Transverse colon (tissue), 4 donors: ENCODE measurements at regions not wholly inside any gene's neighbourhood (a gene's known extent, or its start where the extent isn't known, plus 50 kb on each side); places are given as distances from the start of the nearest gene placed in this dataset.
"Not testable (repeated sequence)": the region's sequence is repeated elsewhere in the genome, so short reads cannot be mapped to it uniquely, and the experiment has no call there.

Experiments
- CTCF ChIP-seq, 5 experiments: fragments of 200-600 bp in 3 of 5; fragments of 450-650 bp in 2 of 5; sonication (generic) in 3 of 5; IDR thresholded peaks; 1 replicate in 2 of 5; 2 replicates in 3 of 5; pipeline ENCODE4 v1.5.1; 2016 to 2017; ENCODE audit warnings: antibody characterized with exemption in 5 of 5, inconsistent platforms in 3 of 5, mild to moderate bottlenecking in 2 of 5, moderate library complexity in 1 of 5
- POLR2A ChIP-seq: fragments of 450-650 bp; IDR thresholded peaks from one replicate; pipeline ENCODE4 v1.6.1; 2016; ENCODE audit warnings: antibody characterized with exemption, mild to moderate bottlenecking, moderate library complexity
- POLR2AphosphoS5 ChIP-seq, 3 donors: sonication (generic); formaldehyde crosslinking; IDR thresholded peaks; one replicate each; pipeline ENCODE4 v1.6.1; 2016; ENCODE audit warnings: antibody characterized with exemption in 3 of 3

GRCh38 chr7:149687820-149688219, 85.6 kb downstream of the ZNF467 start:
- not testable (repeated sequence) for TF ChIP-seq CTCF (IDR thresholded peaks at IDR 0.05); POLR2A; POLR2AphosphoS5 (IDR thresholded peaks at IDR 0.05)
